ENCODE measurements at regions not wholly inside any gene's neighbourhood (a gene's known extent, or its start where the extent isn't known, plus 50 kb on each side); places are given as distances from the start of the nearest gene placed in this dataset.

DNA sequence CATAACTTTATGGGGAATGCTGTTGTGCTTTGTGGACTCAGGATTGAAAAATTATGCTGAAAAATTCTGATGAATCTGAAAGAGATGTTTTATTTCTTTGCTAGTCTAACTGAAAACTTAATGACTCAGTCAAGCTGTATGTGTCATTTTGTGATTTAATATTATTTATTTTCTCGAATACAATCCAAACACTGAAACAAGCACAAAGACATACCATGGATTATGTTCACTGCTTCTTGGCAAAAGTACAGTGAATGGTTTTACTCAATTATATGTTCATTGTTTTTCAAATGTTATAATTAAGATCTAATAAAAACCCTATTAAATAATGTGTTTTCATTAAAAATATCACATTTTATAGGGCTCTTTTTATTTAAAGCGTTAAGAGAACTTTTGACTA is 330.6 kb upstream of the EPHA7 start:
- TF ChIP-seq, protein P1, sequence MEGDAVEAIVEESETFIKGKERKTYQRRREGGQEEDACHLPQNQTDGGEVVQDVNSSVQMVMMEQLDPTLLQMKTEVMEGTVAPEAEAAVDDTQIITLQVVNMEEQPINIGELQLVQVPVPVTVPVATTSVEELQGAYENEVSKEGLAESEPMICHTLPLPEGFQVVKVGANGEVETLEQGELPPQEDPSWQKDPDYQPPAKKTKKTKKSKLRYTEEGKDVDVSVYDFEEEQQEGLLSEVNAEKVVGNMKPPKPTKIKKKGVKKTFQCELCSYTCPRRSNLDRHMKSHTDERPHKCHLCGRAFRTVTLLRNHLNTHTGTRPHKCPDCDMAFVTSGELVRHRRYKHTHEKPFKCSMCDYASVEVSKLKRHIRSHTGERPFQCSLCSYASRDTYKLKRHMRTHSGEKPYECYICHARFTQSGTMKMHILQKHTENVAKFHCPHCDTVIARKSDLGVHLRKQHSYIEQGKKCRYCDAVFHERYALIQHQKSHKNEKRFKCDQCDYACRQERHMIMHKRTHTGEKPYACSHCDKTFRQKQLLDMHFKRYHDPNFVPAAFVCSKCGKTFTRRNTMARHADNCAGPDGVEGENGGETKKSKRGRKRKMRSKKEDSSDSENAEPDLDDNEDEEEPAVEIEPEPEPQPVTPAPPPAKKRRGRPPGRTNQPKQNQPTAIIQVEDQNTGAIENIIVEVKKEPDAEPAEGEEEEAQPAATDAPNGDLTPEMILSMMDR (IDR thresholded peaks at IDR 0.05; ENCODE audit: poor library complexity) = no peak
- no peak for TF ChIP-seq EZH2phosphoT487 (IDR thresholded peaks at IDR 0.05; ENCODE audit: low read depth, severe bottlenecking, unreplicated experiment)
